HUES6 (cell line): ENCODE measurements at regions not wholly inside any gene's neighbourhood (a gene's known extent, or its start where the extent isn't known, plus 50 kb on each side); places are given as distances from the start of the nearest gene placed in this dataset.

Experiments used
- H3K27ac ChIP-seq: 2 replicates; pipeline ENCODE4 v1.7.0; 2013; ENCODE audit warnings: low read depth, mild to moderate bottlenecking, low read length, inconsistent platforms
- H3K27me3 ChIP-seq: 2 replicates; pipeline ENCODE4 v1.6.1; 2013; ENCODE audit warnings: low read length; ENCODE audit not compliant: control insufficient read depth, insufficient read depth
- H3K36me3 ChIP-seq: 2 replicates; pipeline ENCODE4 v1.6.1; 2013; ENCODE audit warnings: low read length; ENCODE audit not compliant: control insufficient read depth, insufficient read depth
- H3K4me1 ChIP-seq: 2 replicates; pipeline ENCODE4 v1.6.1; 2013; ENCODE audit warnings: low read length; ENCODE audit not compliant: control insufficient read depth, insufficient read depth
- H3K4me3 ChIP-seq: 2 replicates; pipeline ENCODE4 v1.5.1; 2013; ENCODE audit warnings: low read depth, low read length
- H3K9ac ChIP-seq: one replicate; pipeline ENCODE4 v1.6.1; 2013; ENCODE audit warnings: mild to moderate bottlenecking, low read length
- H3K9me3 ChIP-seq: 2 replicates; pipeline ENCODE4 v1.6.1; 2013; ENCODE audit warnings: low read depth, low read length; ENCODE audit not compliant: control insufficient read depth, insufficient read depth

DNA sequence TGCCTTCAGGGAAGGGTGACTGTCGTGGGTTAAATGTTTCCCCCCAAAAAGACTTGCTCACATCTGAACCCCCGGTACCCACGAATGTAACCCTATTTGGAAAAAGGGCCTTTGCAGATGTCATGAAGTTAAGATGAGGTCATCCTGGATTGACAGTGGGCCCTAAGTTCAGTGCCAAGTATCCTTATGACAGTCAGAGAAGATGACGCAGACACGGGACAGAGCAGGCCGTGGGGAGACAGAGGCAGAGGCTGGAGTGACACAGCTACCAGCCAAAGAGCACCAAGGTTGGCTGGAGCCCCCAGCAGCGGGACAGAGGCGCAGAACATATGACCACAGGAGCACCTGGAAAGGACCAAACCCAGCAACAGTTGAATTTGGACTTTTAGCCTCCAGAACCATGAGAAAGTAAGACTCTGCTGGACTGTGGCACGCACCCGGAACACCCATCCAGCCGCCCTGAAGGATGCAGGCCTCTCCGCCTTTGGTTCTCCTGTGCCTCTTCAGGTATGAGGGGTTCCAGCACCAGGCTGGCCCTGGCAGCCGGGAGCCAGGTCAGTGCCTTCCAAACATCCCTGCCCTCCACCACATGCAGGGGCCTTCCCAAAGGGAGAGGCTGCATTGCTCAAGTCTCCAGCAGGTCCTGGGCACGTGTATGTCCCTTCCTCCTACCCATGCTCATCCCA, 104.0 kb downstream of the FOXL1 start:
- no peak overlapping the region for H3K27ac ChIP-seq
- H3K4me1 ChIP-seq, result no peaks in the 10 kb centered on the region

GRCh38 chr16:86683441-86684194, 105.3 kb downstream of the FOXL1 start:
- H3K27me3 ChIP-seq, result peaks cover 6% of the 10 kb centered on the region; the same call in 1 of the 2 replicates
- H3K4me1 ChIP-seq, result no peaks in the 10 kb centered on the region
- no peak overlapping the region for H3K27ac ChIP-seq

More for the DNA sequence above, 104.0 kb downstream of the FOXL1 start:
- H3K36me3 ChIP-seq, result no peaks in the 10 kb centered on the region
- H3K27me3 ChIP-seq, result peaks cover 6% of the 10 kb centered on the region; the same call in 1 of the 2 replicates
- no peak overlapping the region for H3K4me3 ChIP-seq
- peaks cover 4% of the 10 kb centered on the region; the same call in 1 of the 2 replicates for H3K9me3 ChIP-seq
- H3K9ac ChIP-seq, result no peak overlapping the region

DNA sequence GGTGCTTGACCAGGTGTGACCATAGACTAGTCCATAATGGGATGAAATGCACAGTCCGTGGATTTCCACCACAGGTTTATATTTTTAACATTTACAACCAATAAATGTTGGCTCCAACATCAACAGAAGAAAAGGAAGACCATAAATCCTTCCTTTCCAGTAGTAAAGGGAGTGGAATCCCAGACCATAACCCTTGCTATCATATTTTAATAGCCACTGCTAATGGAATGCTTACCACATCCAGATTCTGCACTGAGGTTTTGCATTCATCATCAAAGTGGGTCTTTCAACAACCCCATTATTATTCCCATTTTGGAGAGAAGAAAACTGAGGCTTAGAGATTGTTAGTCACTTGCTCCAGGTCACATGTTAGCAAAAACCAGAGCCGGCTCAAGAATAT, 106.7 kb downstream of the FOXL1 start:
- Histone ChIP-seq H3K27me3 (peaks cover 6% of the 10 kb centered on the region; the same call in 1 of the 2 replicates), H3K27ac (no peak overlapping the region), H3K9me3 (no peaks in the 10 kb centered on the region; the same call in 1 of the 2 replicates), H3K9ac (no peak overlapping the region), H3K36me3 (no peaks in the 10 kb centered on the region), H3K4me1 (no peaks in the 10 kb centered on the region), H3K4me3 (no peak overlapping the region)

More at GRCh38 chr16:86683441-86684194, 105.3 kb downstream of the FOXL1 start:
- H3K9ac ChIP-seq, result no peak overlapping the region
- no peak overlapping the region for H3K4me3 ChIP-seq
- no peaks in the 10 kb centered on the region for H3K36me3 ChIP-seq
- peaks cover 4% of the 10 kb centered on the region; the same call in 1 of the 2 replicates for H3K9me3 ChIP-seq

DNA sequence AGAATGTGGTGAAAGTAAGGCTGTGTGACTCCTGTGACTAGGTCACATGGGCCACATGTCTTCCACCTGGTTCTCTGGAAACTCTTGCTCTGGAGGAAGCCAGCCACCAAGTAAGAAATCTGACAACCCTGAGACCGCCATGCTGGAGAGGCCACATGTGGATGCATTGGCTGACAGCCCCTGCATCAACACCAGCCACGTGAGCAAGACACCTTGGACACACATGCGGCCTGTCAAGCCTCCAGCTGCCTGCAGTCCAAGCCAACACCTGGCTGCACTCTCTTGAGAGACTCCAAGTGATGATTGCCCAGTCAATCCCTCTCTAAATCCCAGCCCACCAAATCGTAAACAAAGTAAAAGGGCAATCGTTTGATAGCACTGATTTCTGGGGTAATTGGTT, 112.6 kb downstream of the FOXL1 start:
- H3K36me3 ChIP-seq, result no peaks in the 10 kb centered on the region
- H3K9ac ChIP-seq, result no peak overlapping the region
- H3K27me3 ChIP-seq, result peaks cover 9% of the 10 kb centered on the region; the same call in 1 of the 2 replicates
- H3K4me3 ChIP-seq, result no peak overlapping the region
- no peak overlapping the region for H3K27ac ChIP-seq
- H3K4me1 ChIP-seq, result peaks cover 6% of the 10 kb centered on the region
- peaks cover under 1% of the 10 kb centered on the region; the same call in 1 of the 2 replicates for H3K9me3 ChIP-seq

DNA sequence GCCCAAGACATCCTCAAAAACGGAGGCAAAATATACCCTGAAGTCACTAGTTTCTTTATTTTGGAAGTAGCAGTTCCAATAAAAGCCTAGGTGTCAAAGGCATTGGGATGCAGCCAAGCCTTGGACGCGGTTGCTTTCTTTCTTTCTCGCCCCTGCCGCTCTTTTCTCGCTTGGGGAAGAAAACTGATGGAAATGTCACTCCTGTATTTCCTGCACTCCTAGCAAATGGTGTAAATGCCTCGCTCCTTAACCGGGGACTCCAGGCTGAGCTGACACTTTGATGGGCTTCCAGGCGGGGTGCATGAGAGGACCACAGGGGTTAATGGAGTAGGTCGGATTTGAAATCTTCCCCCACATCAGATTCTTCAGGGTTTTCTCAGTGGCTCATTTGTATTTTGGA, 114.1 kb downstream of the FOXL1 start:
- Histone ChIP-seq H3K27me3 (peaks cover 9% of the 10 kb centered on the region; the same call in 1 of the 2 replicates), H3K4me1 (peaks cover 6% of the 10 kb centered on the region), H3K9me3 (peaks cover 2% of the 10 kb centered on the region; the same call in 1 of the 2 replicates), H3K9ac (no peak overlapping the region), H3K36me3 (no peaks in the 10 kb centered on the region), H3K27ac (no peak overlapping the region), H3K4me3 (no peak overlapping the region)

DNA sequence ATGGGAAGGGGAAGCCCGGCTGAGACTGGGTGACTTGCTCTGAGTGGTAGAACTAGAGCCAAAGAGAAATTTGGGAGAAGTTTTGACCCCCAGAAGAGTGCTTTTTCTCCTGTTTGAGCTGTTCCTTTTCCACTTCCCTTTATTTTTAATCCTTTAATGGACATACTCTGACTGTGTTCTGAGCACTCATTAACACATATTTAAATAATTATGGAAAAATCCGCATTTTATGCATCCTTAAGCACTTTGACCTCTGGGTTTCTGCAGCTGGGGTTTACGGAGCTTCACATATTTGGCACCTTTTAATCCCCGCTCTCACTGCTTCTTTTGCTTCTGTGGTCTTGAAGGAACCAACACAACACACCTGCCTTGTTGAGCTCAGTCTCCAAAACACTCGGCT, 114.7 kb downstream of the FOXL1 start:
- H3K9me3 ChIP-seq, result peaks cover 2% of the 10 kb centered on the region; the same call in 1 of the 2 replicates
- no peak overlapping the region for H3K27ac ChIP-seq
- H3K9ac ChIP-seq, result no peak overlapping the region
- H3K27me3 ChIP-seq, result peaks cover 9% of the 10 kb centered on the region; the same call in 1 of the 2 replicates
- no peak overlapping the region for H3K4me3 ChIP-seq
- peaks cover 6% of the 10 kb centered on the region for H3K4me1 ChIP-seq
- no peaks in the 10 kb centered on the region for H3K36me3 ChIP-seq

DNA sequence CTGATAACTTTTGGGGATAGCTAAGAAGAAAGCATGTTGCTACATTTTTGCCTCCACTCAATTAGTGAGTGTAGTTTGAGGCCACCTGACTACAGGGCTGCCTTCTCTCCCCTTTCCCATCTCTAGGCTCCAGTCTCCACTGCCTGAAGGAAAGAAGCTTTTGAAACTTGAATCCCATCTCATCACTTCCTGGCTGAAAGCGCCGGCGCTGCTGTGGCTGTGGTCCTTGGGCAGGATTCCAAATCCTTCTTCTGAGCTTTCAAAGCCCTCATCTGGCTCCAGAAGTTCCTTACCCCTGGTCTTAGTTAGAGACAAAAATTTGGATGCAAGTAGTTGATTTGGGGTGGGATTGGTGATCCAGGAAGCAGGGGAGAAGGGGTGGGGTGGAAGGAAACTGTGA, 119.4 kb downstream of the FOXL1 start:
- Histone ChIP-seq H3K27me3 (peaks cover 3% of the 10 kb centered on the region; the same call in 1 of the 2 replicates), H3K9ac (no peak overlapping the region), H3K9me3 (peaks cover 2% of the 10 kb centered on the region; the same call in 1 of the 2 replicates), H3K4me1 (peaks cover 6% of the 10 kb centered on the region), H3K36me3 (no peaks in the 10 kb centered on the region), H3K4me3 (no peak overlapping the region), H3K27ac (no peak overlapping the region)

DNA sequence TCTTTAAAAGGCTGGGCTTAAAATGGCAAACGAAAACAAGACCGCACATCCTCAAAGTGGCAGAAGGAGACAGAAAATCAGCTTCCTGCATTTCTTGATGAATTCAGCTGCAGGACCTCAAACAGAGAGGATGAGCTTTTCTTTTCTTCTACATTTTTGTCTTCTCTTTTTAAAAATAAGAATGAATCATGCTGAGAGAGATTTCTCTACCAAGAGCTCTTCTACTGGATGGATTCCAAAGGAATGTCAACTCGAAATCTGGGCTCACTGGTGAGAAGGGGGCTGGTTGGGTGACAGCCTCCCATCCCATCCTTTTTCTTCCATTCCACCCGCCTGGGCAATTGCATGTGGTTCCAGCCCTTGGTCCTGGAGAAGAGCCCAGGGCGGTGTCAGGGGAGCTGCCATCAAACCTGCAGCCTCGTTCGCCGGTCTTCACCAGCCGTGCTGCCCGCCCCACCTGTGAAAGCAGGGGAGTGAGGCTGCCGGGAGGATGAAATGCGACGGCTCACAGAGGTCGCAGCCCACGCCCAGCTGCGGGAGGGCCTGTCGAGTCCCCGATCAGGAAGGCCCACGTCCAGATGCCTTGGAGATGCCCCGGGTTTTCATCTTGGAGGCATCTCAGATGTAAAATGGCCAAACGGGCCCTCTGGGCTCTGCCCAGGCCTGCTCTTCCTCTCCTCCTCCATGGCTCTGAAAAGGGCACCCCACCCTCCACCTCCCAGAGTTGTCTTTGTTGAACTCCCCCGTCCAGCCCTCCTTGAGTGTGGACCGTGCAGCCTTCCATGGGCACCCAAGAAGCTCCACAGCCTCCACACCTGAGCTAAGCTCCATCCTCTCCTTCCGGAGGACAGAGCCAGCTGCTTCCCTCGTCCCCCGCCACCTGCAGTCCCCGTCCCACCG, 121.9 kb downstream of the FOXL1 start:
- no peaks in the 10 kb centered on the region for H3K36me3 ChIP-seq
- H3K27ac ChIP-seq, result no peak overlapping the region
- H3K27me3 ChIP-seq, result no peaks in the 10 kb centered on the region; the same call in 1 of the 2 replicates
- H3K4me3 ChIP-seq, result no peak overlapping the region
- no peaks in the 10 kb centered on the region for H3K4me1 ChIP-seq
- H3K9me3 ChIP-seq, result peaks cover 2% of the 10 kb centered on the region; the same call in 1 of the 2 replicates
- H3K9ac ChIP-seq, result no peak overlapping the region

DNA sequence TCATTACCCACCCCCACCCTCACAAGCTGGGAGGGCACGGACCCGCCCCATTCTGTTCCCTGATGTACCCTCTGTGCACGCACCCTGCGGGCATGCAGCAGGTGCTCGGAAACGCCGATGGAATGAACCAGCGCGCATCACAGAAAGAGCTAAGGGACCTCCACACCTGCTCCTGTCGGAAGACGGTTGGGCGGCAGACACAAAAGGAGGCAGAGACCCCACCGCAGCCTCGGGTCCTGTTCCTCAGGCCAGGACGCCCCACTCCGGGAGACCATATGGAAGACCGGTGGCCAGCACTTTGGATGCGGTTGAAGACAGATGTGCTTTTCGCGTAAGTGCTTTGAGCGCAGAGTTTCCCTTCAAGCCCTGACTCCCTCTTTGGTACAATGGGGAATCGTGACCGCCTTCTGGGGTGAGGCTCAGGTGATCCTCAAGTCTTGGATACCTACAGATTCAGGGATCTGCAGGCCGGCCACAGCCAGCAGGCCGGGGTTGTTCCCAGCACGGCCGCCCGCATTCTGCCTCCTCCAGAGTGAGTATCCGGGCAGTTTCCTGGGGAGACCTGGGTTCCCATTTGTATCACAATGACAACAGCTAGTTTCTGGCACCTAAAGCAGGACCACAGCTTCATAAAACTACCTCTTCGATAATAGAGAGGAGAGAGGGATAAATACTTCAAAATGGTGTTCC, 123.1 kb downstream of the FOXL1 start:
- no peaks in the 10 kb centered on the region for H3K4me1 ChIP-seq
- H3K36me3 ChIP-seq, result no peaks in the 10 kb centered on the region
- no peak overlapping the region for H3K27ac ChIP-seq
- H3K9ac ChIP-seq, result no peak overlapping the region
- H3K27me3 ChIP-seq, result no peaks in the 10 kb centered on the region; the same call in 1 of the 2 replicates
- no peak overlapping the region for H3K4me3 ChIP-seq
- H3K9me3 ChIP-seq, result peaks cover 4% of the 10 kb centered on the region; the same call in 1 of the 2 replicates
